GM20000 (cell line): ENCODE measurements at regions not wholly inside any gene's neighbourhood (a gene's known extent, or its start where the extent isn't known, plus 50 kb on each side); places are given as distances from the start of the nearest gene placed in this dataset.

ENCODE experiments used
- DNase-seq: peaks from one replicate; pipeline ENCODE4 v3.0.0; 2012; ENCODE audit warnings: low spot score
- CTCF ChIP-seq: IDR thresholded peaks from 2 replicates; pipeline ENCODE4 v1.5.1; 2012; ENCODE audit warnings: mild to moderate bottlenecking, control low read depth; ENCODE audit errors: extremely low read depth, missing control alignments

GRCh38 chr5:146254223-146254622, 50.8 kb downstream of the RBM27 start:
- DNase-seq: peak; percentile 11
- TF ChIP-seq CTCF: no peak

GRCh38 chr5:146273109-146273508, 65.5 kb upstream of the POU4F3 start:
- no peak for DNase-seq
- no peak for TF ChIP-seq CTCF

GRCh38 chr5:146283344-146283761, 55.3 kb upstream of the POU4F3 start:
- no peak for TF ChIP-seq CTCF
- DNase-seq: no peak

DNA sequence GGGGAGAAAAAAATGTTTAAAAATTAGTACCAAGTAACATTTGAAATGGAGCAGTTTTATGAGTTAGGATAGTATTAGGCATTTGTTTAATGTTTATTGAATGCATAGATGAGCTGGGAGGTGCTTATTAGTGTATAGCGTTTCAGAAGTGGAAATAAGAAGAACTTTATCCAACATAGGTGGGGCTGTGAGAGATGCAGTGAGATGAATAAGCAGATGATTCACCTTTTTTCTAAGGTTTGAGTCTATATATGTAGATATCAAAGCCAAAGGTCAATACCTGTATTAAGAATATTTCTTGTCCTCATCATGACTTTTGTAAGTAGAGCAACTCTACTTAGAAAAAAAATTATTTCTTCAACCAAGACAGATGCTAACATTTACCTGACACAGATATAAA, 54.6 kb upstream of the POU4F3 start:
- TF ChIP-seq CTCF: no peak
- DNase-seq: no peak
